AG04450 (cell line): ENCODE measurements at regions not wholly inside any gene's neighbourhood (a gene's known extent, or its start where the extent isn't known, plus 50 kb on each side); places are given as distances from the start of the nearest gene placed in this dataset.

Source experiments
- CTCF ChIA-PET: fragments of 300-600, 350-600 bp; formaldehyde crosslinking; extraction: SDS; loops from one replicate; lab custom pipeline; 2022; ENCODE audit warnings: antibody characterized with exemption, inconsistent platforms; lab: Charles Lee
- POLR2A ChIA-PET: fragments of 350-600 bp; formaldehyde crosslinking; extraction: SDS; loops from one replicate; lab custom pipeline; 2021; ENCODE audit warnings: antibody characterized with exemption, inconsistent platforms; lab: Yijun Ruan, JAX
- DNase-seq: peaks from one replicate; pipeline ENCODE4 v3.0.0-alpha.2; 2011; ENCODE audit warnings: low read depth, low spot score
- H3K27ac ChIP-seq: one replicate; pipeline ENCODE4 v1.5.1; 2012; ENCODE audit warnings: low read depth, low read length, control low read depth
- H3K27me3 ChIP-seq: one replicate; pipeline ENCODE4 v1.6.0; 2012; ENCODE audit warnings: low read length; ENCODE audit not compliant: control insufficient read depth, insufficient read depth
- H3K4me3 ChIP-seq: 2 replicates; pipeline ENCODE4 v1.5.1; 2011; ENCODE audit warnings: mild to moderate bottlenecking, low read depth, low read length, control low read depth
- H3K9me3 ChIP-seq: 2 replicates; pipeline ENCODE4 v1.5.1; 2012; ENCODE audit warnings: low read length; ENCODE audit not compliant: control insufficient read depth, insufficient read depth
- TF ChIP-seq, protein P1 (sequence below): IDR thresholded peaks from 2 replicates; pipeline ENCODE4 v1.5.1; 2011; ENCODE audit warnings: low read depth, low read length, control low read depth, inconsistent platforms

DNA sequence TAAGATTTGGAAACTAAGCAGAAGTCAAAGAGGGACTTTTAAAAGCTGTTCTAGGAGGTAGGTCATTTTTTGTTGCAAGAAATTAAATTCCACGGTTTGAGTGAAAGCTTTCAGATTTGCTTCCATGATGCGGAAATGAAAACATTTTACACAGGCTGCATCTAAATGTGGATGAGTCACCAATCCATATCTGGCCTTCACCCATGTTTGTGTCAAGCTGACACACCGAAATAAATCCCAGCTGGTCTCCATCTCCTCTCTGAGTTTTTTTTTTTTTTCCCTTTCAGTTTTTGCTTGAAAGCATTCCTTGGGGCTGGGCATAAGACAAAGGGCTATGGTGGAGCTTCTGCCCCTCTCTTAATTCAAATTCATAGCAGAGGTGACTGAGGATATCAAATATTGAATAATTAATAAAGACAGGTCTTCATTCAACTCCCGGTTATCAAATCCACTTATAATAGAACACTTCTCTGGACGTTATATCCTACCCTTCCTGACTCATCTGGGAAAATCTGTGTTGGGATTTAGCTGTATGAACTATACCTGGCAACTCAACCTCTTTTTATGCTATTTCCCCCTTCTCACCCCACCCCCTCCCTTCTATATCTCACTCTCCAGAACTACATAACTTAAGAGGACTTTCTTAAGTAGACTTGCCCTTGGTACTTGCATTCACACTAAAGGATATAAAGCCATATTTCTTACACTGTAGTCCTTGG is 558.3 kb upstream of the GCFC2 start:
- H3K27ac ChIP-seq = no peak overlapping the region
- CTCF ChIA-PET = interaction anchor here (0.6 to 1.3 kb wide), 2 partner anchors 73 to 331 kb away, joined by 3 to 4 read pairs; no protein-coding TSS in a partner anchor

DNA sequence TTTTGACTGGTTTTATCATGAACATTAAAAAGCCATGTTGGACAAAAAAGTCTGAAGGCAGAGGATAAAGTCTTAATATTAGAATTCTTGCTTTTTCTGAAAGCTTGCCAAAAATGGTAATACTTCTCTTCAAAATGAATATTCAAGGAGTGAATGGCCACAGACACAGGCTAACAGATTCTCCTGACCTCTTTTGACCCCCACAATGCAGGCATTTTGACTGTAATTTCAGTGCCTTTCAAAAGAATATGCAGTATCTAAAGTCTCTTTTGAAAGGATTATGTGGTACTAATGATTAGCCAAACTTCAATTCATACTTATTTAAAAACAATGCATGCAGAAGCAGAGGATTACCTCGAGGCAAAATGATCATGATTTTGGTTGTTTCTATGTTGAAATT is 557.8 kb upstream of the GCFC2 start:
- TF ChIP-seq, protein P1, sequence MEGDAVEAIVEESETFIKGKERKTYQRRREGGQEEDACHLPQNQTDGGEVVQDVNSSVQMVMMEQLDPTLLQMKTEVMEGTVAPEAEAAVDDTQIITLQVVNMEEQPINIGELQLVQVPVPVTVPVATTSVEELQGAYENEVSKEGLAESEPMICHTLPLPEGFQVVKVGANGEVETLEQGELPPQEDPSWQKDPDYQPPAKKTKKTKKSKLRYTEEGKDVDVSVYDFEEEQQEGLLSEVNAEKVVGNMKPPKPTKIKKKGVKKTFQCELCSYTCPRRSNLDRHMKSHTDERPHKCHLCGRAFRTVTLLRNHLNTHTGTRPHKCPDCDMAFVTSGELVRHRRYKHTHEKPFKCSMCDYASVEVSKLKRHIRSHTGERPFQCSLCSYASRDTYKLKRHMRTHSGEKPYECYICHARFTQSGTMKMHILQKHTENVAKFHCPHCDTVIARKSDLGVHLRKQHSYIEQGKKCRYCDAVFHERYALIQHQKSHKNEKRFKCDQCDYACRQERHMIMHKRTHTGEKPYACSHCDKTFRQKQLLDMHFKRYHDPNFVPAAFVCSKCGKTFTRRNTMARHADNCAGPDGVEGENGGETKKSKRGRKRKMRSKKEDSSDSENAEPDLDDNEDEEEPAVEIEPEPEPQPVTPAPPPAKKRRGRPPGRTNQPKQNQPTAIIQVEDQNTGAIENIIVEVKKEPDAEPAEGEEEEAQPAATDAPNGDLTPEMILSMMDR = no peak
- H3K27ac ChIP-seq = no peak overlapping the region
- CTCF ChIA-PET = no interaction called here
- POLR2A ChIA-PET = no interaction called here
- H3K9me3 ChIP-seq = no peaks in the 10 kb centered on the region
- H3K4me3 ChIP-seq = no peak overlapping the region
- H3K27me3 ChIP-seq = no peaks in the 10 kb centered on the region
- DNase-seq = no peak

More for the DNA sequence above, 558.3 kb upstream of the GCFC2 start:
- Histone ChIP-seq H3K27me3 (no peaks in the 10 kb centered on the region), H3K4me3 (no peak overlapping the region), H3K9me3 (no peaks in the 10 kb centered on the region)
- POLR2A ChIA-PET = no interaction called here
- TF ChIP-seq, protein P1 = no peak
- no peak for DNase-seq

DNA sequence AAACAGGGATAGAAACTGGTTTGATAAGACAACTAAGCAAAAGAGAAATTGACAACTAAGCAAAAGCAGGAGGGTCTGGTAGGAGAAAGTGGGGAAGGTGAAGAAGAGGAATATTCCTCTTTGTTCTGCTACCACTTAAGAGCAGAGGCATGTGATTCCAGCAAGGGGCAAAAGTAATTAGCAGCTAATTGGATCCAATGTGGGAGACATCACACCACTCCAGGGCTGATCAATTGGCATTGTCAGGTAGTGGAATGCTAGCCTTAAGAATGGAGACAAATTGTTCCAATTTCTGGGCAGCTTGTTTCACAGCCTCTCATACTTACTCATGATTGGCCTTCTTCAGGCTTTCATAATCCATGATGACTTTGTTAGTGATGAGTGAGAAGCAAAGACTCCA is 547.1 kb upstream of the GCFC2 start:
- no peak for DNase-seq
- Histone ChIP-seq H3K9me3 (no peaks in the 10 kb centered on the region), H3K27me3 (no peaks in the 10 kb centered on the region), H3K27ac (no peak overlapping the region), H3K4me3 (no peak overlapping the region)
- ChIA-PET POLR2A (no interaction called here), CTCF (no interaction called here)
- TF ChIP-seq, protein P1 = no peak

DNA sequence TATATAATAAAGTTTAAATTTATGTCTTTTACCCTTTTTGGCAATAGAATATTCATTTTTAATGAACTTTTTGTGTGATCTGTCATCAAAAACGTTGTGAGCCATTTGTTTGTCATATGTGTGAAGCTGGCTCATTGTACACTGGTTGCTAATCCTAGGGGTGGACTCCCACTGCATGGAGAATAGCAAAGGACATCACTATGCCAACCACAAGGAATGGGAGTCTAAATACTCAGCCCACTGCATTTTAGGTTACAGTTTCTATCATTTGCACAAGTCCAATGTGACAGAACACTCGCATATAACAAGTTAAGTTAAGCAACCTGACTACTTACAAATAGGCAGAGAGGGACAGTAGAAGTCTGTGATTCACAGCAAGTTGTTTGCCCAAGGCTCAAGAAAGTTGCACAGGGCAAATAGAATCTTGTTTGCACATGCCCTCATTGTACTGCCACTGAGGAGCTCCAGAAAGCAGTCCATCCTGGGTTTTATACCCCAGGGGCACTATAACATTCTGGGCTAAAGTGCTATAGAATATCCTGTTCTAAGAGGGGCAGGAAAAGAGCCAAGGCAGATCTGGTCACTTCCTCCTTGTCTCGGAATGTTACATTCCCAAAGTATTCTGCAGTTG is 545.9 kb upstream of the GCFC2 start:
- CTCF ChIA-PET = no interaction called here

DNA sequence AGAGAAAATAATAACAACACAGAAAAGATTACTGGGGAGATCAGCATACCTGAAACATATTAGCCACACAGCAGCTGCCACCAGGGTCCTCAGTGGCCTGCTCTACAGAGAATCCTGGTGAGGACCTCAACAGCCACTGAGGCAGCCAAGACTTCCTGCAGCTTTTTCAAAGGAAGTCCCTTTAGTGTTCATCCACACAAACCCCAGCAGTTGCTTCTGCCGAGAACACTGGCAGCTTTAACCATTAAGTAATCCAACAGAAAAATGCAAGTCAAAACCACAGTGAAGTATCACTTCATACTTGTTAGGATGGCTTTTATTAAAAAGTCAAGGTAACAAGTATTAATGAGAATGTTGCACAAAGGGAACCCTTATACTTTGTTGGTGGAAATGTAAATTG is 542.0 kb upstream of the GCFC2 start:
- ChIA-PET CTCF (no interaction called here), POLR2A (no interaction called here)
- DNase-seq = no peak
- Histone ChIP-seq H3K9me3 (no peaks in the 10 kb centered on the region), H3K27me3 (no peaks in the 10 kb centered on the region), H3K27ac (no peak overlapping the region), H3K4me3 (no peak overlapping the region)
- TF ChIP-seq, protein P1 = no peak

More for the DNA sequence above, 545.9 kb upstream of the GCFC2 start:
- no peaks in the 10 kb centered on the region for H3K9me3 ChIP-seq
- POLR2A ChIA-PET = no interaction called here
- DNase-seq = no peak
- TF ChIP-seq, protein P1 = no peak
- H3K27ac ChIP-seq = no peak overlapping the region
- H3K4me3 ChIP-seq = no peak overlapping the region
- H3K27me3 ChIP-seq = no peaks in the 10 kb centered on the region
